Mesenchymal stem cell (in vitro differentiated cells and primary cell): ENCODE measurements at regions not wholly inside any gene's neighbourhood (a gene's known extent, or its start where the extent isn't known, plus 50 kb on each side); places are given as distances from the start of the nearest gene placed in this dataset.

Experiments used
- DNase-seq: peaks from one replicate; pipeline ENCODE4 v3.0.0-alpha.2; 2013
- H2AFZ ChIP-seq: one replicate; pipeline ENCODE4 v1.6.1; 2013; ENCODE audit warnings: low read depth, mild to moderate bottlenecking, control low read depth, inconsistent platforms, low read length, moderate library complexity
- H2AK5ac ChIP-seq: 2 replicates; pipeline ENCODE4 v1.6.1; 2013; ENCODE audit warnings: low read length, moderate library complexity, mild to moderate bottlenecking, inconsistent platforms; ENCODE audit not compliant: severe bottlenecking
- H2BK120ac ChIP-seq: one replicate; pipeline ENCODE4 v1.6.1; 2013; ENCODE audit warnings: low read depth, mild to moderate bottlenecking, inconsistent platforms, low read length, moderate library complexity
- H2BK12ac ChIP-seq, 2 experiments: one replicate each; pipeline ENCODE4 v1.6.1; 2013; ENCODE audit warnings: inconsistent platforms in 2 of 2, low read length in 2 of 2, mild to moderate bottlenecking in 2 of 2, moderate library complexity in 2 of 2, control low read depth in 1 of 2
- H2BK15ac ChIP-seq: one replicate; pipeline ENCODE4 v1.6.1; 2013; ENCODE audit warnings: mild to moderate bottlenecking, low read depth, inconsistent platforms; ENCODE audit not compliant: poor library complexity, severe bottlenecking
- H2BK5ac ChIP-seq: 2 replicates; pipeline ENCODE4 v1.6.1; 2013; ENCODE audit warnings: low read depth, mild to moderate bottlenecking, low read length, control low read depth, inconsistent platforms; ENCODE audit not compliant: poor library complexity, severe bottlenecking
- H3K14ac ChIP-seq, 2 experiments: one replicate each; pipeline ENCODE4 v1.6.1; 2013; ENCODE audit warnings: inconsistent platforms in 2 of 2, low read length in 2 of 2, control low read depth in 1 of 2, mild to moderate bottlenecking in 1 of 2, moderate library complexity in 1 of 2
- H3K18ac ChIP-seq, 2 experiments: one replicate each; pipeline ENCODE4 v1.6.1; 2013; ENCODE audit warnings: inconsistent platforms in 2 of 2, low read length in 2 of 2, control low read depth in 1 of 2, low read depth in 1 of 2, mild to moderate bottlenecking in 1 of 2
- H3K23ac ChIP-seq, 2 experiments: one replicate each; pipeline ENCODE4 v1.6.1; 2013; ENCODE audit warnings: inconsistent platforms in 2 of 2, low read length in 2 of 2, mild to moderate bottlenecking in 2 of 2, moderate library complexity in 2 of 2, control low read depth in 1 of 2
- H3K27ac ChIP-seq: 2 replicates; pipeline ENCODE4 v1.5.1; 2013; ENCODE audit warnings: mild to moderate bottlenecking, moderate library complexity, low read length, control low read depth, inconsistent platforms; ENCODE audit not compliant: poor library complexity, severe bottlenecking
- H3K27me3 ChIP-seq, 2 experiments: 2 replicates each; pipeline versions ENCODE4 v1.6.1 to v1.7.0; 2013; ENCODE audit warnings: low read length in 2 of 2, mild to moderate bottlenecking in 2 of 2, moderate library complexity in 2 of 2, control low read depth in 1 of 2, inconsistent platforms in 1 of 2; ENCODE audit not compliant: control insufficient read depth in 1 of 2, insufficient read depth in 1 of 2
- H3K36me3 ChIP-seq, 2 experiments: 2 replicates each; pipeline versions ENCODE4 v1.6.1 to v1.7.0; 2013; ENCODE audit warnings: low read length in 2 of 2, control low read depth in 1 of 2, inconsistent platforms in 1 of 2, low read depth in 1 of 2, mild to moderate bottlenecking in 1 of 2; ENCODE audit not compliant: insufficient read depth in 2 of 2, control insufficient read depth in 1 of 2
- H3K4ac ChIP-seq, 2 experiments: one replicate each; pipeline ENCODE4 v1.6.1; 2013; ENCODE audit warnings: inconsistent platforms in 2 of 2, low read length in 2 of 2, mild to moderate bottlenecking in 2 of 2, moderate library complexity in 2 of 2, control low read depth in 1 of 2, low read depth in 1 of 2
- H3K4me1 ChIP-seq: 2 replicates; pipeline ENCODE4 v1.6.1; 2013; ENCODE audit warnings: low read depth, low read length, control low read depth; ENCODE audit not compliant: control insufficient read depth, insufficient read depth
- H3K4me2 ChIP-seq: 2 replicates; pipeline ENCODE4 v1.6.1; 2013; ENCODE audit warnings: low read length, mild to moderate bottlenecking, inconsistent platforms; ENCODE audit not compliant: poor library complexity, severe bottlenecking
- H3K4me3 ChIP-seq, 2 experiments: 2 replicates each; pipeline versions ENCODE4 v1.5.1 to v1.7.0; 2013; ENCODE audit warnings: low read length in 2 of 2, mild to moderate bottlenecking in 2 of 2, control low read depth in 1 of 2, low read depth in 1 of 2; ENCODE audit not compliant: insufficient read depth in 1 of 2
- H3K79me1 ChIP-seq: replicated peaks from 2 replicates; pipeline ENCODE4 v1.6.1; 2013; ENCODE audit warnings: mild to moderate bottlenecking, control low read depth, low read length, inconsistent platforms; ENCODE audit not compliant: poor library complexity, severe bottlenecking
- H3K9ac ChIP-seq: 2 replicates; pipeline ENCODE4 v1.7.0; 2013; ENCODE audit warnings: mild to moderate bottlenecking, low read length, moderate library complexity
- H3K9me3 ChIP-seq: 2 replicates; pipeline ENCODE4 v1.7.0; 2013; ENCODE audit warnings: mild to moderate bottlenecking, low read length; ENCODE audit not compliant: control insufficient read depth
- H4K8ac ChIP-seq: one replicate; pipeline ENCODE4 v1.6.1; 2013; ENCODE audit warnings: inconsistent platforms, mild to moderate bottlenecking, low read length, moderate library complexity
- H4K91ac ChIP-seq: one replicate; pipeline ENCODE4 v1.6.1; 2013; ENCODE audit warnings: mild to moderate bottlenecking, low read length, inconsistent platforms
- WGBS: methylation state at CpG from one replicate; pipeline ENCODE4 v1.1.7; 2013; ENCODE audit warnings: mixed read lengths; 5-methylcytosine and 5-hydroxymethylcytosine counted together

GRCh38 chr15:56795502-56795901 lies 62.2 kb upstream of the ZNF280D start:
- WGBS, result 100% methylated on average over 2 of the region's 4 CpGs
- H2BK12ac ChIP-seq, result no peak overlapping the region

GRCh38 chr15:56794553-56795329 lies 61.4 kb upstream of the ZNF280D start:
- H3K27me3 ChIP-seq, result no peaks in the 10 kb centered on the region
- no peak overlapping the region for H4K91ac ChIP-seq
- H2BK15ac ChIP-seq, result no peak overlapping the region
- peak overlapping the region; percentile 6 for H3K9ac ChIP-seq
- no peak overlapping the region for H3K4ac ChIP-seq
- no peaks in the 10 kb centered on the region for H3K9me3 ChIP-seq
- no peaks in the 10 kb centered on the region for H3K36me3 ChIP-seq
- H3K79me1 ChIP-seq, result no peaks in the 10 kb centered on the region
- H4K8ac ChIP-seq, result no peak overlapping the region
- no peak overlapping the region for H2AK5ac ChIP-seq
- no peak overlapping the region for H2AFZ ChIP-seq
- H2BK12ac ChIP-seq, result no peak overlapping the region
- H3K4me1 ChIP-seq, result no peaks in the 10 kb centered on the region
- H2BK5ac ChIP-seq, result no peak overlapping the region
- H2BK120ac ChIP-seq, result no peak overlapping the region
- WGBS, result 91% methylated on average over 5 of the region's 5 CpGs
- peak overlapping the region; percentile 56 for H3K27ac ChIP-seq
- H3K4me2 ChIP-seq, result no peak overlapping the region
- no peak for DNase-seq
- H3K4me3 ChIP-seq, result no peak overlapping the region
- H3K23ac ChIP-seq, result no peak overlapping the region
- H3K14ac ChIP-seq, result no peak overlapping the region
- no peak overlapping the region for H3K18ac ChIP-seq

More at GRCh38 chr15:56795502-56795901, 62.2 kb upstream of the ZNF280D start:
- Histone ChIP-seq H3K36me3 (no peaks in the 10 kb centered on the region), H3K4ac (no peak overlapping the region), H2AFZ (no peak overlapping the region), H2AK5ac (no peak overlapping the region), H3K27me3 (no peaks in the 10 kb centered on the region), H3K27ac (no peak overlapping the region), H3K9me3 (no peaks in the 10 kb centered on the region), H4K8ac (no peak overlapping the region), H2BK15ac (no peak overlapping the region), H3K4me3 (no peak overlapping the region), H3K4me1 (no peaks in the 10 kb centered on the region), H3K14ac (no peak overlapping the region), H2BK120ac (no peak overlapping the region), H2BK5ac (no peak overlapping the region), H3K9ac (no peak overlapping the region), H3K23ac (no peak overlapping the region), H3K79me1 (no peaks in the 10 kb centered on the region), H3K18ac (no peak overlapping the region), H4K91ac (no peak overlapping the region), H3K4me2 (no peak overlapping the region)
- no peak for DNase-seq

GRCh38 chr15:56794165-56794552 lies 60.9 kb upstream of the ZNF280D start:
- Histone ChIP-seq H4K91ac (no peak overlapping the region), H3K18ac (no peak overlapping the region), H3K79me1 (no peaks in the 10 kb centered on the region), H3K4me2 (no peak overlapping the region), H2BK15ac (no peak overlapping the region), H3K27ac (peak overlapping the region; percentile 38), H3K23ac (no peak overlapping the region), H3K36me3 (no peaks in the 10 kb centered on the region), H2BK12ac (no peak overlapping the region), H3K9ac (no peak overlapping the region), H3K4ac (no peak overlapping the region), H2BK120ac (no peak overlapping the region), H3K14ac (no peak overlapping the region), H4K8ac (no peak overlapping the region), H3K4me1 (no peaks in the 10 kb centered on the region), H3K27me3 (no peaks in the 10 kb centered on the region), H2AK5ac (no peak overlapping the region), H3K4me3 (no peak overlapping the region), H2BK5ac (no peak overlapping the region), H3K9me3 (no peaks in the 10 kb centered on the region), H2AFZ (no peak overlapping the region)
- WGBS, result 80% methylated on average over 1 of the region's 1 CpG
- DNase-seq, result no peak

- H2BK120ac ChIP-seq, result no peak overlapping the region
- whole genome bisulfite sequencing, result 100% methylated on average over 4 of the region's 4 CpGs
- no peak overlapping the region for H3K9ac ChIP-seq
- no peak overlapping the region for H3K27ac ChIP-seq
- no peak overlapping the region for H2BK12ac ChIP-seq
- no peak for DNase-seq
- H2AFZ ChIP-seq, result no peak overlapping the region
- no peak overlapping the region for H2BK15ac ChIP-seq
- no peak overlapping the region for H3K4me3 ChIP-seq
- H3K18ac ChIP-seq, result no peak overlapping the region
- no peak overlapping the region for H3K14ac ChIP-seq
- no peaks in the 10 kb centered on the region for H3K36me3 ChIP-seq
- H3K9me3 ChIP-seq, result peaks cover 5% of the 10 kb centered on the region
- H4K8ac ChIP-seq, result no peak overlapping the region
- H3K4ac ChIP-seq, result no peak overlapping the region
- no peak overlapping the region for H4K91ac ChIP-seq
- H3K23ac ChIP-seq, result no peak overlapping the region
- no peaks in the 10 kb centered on the region for H3K79me1 ChIP-seq
- H3K4me1 ChIP-seq, result no peaks in the 10 kb centered on the region
- H2AK5ac ChIP-seq, result no peak overlapping the region
- no peak overlapping the region for H3K4me2 ChIP-seq
- no peaks in the 10 kb centered on the region for H3K27me3 ChIP-seq
- H2BK5ac ChIP-seq, result no peak overlapping the region
Observed at GRCh38 chr15:56792211-56792610, 58.9 kb upstream of the ZNF280D start.
